ENCODE measurements at regions not wholly inside any gene's neighbourhood (a gene's known extent, or its start where the extent isn't known, plus 50 kb on each side); places are given as distances from the start of the nearest gene placed in this dataset.
"Not testable (repeated sequence)": the region's sequence is repeated elsewhere in the genome, so short reads cannot be mapped to it uniquely, and the experiment has no call there.

GRCh38 chr15:84390324-84390723 lies 154.8 kb downstream of the GOLGA6L4 start:
- not testable (repeated sequence) for TF ChIP-seq CTCF (IDR thresholded peaks at IDR 0.05); EP300 (IDR thresholded peaks at IDR 0.05); POLR2A (IDR thresholded peaks at IDR 0.05; ENCODE audit: low read depth)
